ENCODE measurements at regions not wholly inside any gene's neighbourhood (a gene's known extent, or its start where the extent isn't known, plus 50 kb on each side); places are given as distances from the start of the nearest gene placed in this dataset.

GRCh38 chr3:8371085-8371551 is 130.5 kb upstream of the LMCD1 start:
- H3K4me1 Mint-ChIP-seq (ENCODE audit: low read depth, unreplicated experiment): peaks cover 2% of the 10 kb centered on the region
- no peak for TF ChIP-seq CTCF (IDR thresholded peaks at IDR 0.05; ENCODE audit: partially characterized antibody, unreplicated experiment)
- H3K9me3 Mint-ChIP-seq (ENCODE audit: unreplicated experiment): no peaks in the 10 kb centered on the region
- no peak for DNase-seq
- H3K36me3 Mint-ChIP-seq (ENCODE audit: unreplicated experiment): no peaks in the 10 kb centered on the region
- peaks cover 4% of the 10 kb centered on the region for H3K27me3 Mint-ChIP-seq (ENCODE audit: unreplicated experiment)
- H3K27ac Mint-ChIP-seq (ENCODE audit: unreplicated experiment): no peak overlapping the region
- H3K4me3 Mint-ChIP-seq (ENCODE audit: unreplicated experiment): no peak overlapping the region

- no peak for TF ChIP-seq CTCF (IDR thresholded peaks at IDR 0.05; ENCODE audit: partially characterized antibody, unreplicated experiment)
- H3K4me3 Mint-ChIP-seq (ENCODE audit: unreplicated experiment): no peak overlapping the region
Observed at GRCh38 chr3:8371960-8372463, 129.6 kb upstream of the LMCD1 start.

GRCh38 chr3:8380904-8381704 is 120.5 kb upstream of the LMCD1 start:
- H3K27me3 Mint-ChIP-seq (ENCODE audit: unreplicated experiment): no peaks in the 10 kb centered on the region
- no peak for DNase-seq
- no peak overlapping the region for H3K4me3 Mint-ChIP-seq (ENCODE audit: unreplicated experiment)
- no peak for TF ChIP-seq CTCF (IDR thresholded peaks at IDR 0.05; ENCODE audit: partially characterized antibody, unreplicated experiment)
- no peak overlapping the region for H3K27ac Mint-ChIP-seq (ENCODE audit: unreplicated experiment)
- H3K36me3 Mint-ChIP-seq (ENCODE audit: unreplicated experiment): no peaks in the 10 kb centered on the region
- H3K4me1 Mint-ChIP-seq (ENCODE audit: low read depth, unreplicated experiment): no peaks in the 10 kb centered on the region
- no peaks in the 10 kb centered on the region for H3K9me3 Mint-ChIP-seq (ENCODE audit: unreplicated experiment)

More at GRCh38 chr3:8371960-8372463, 129.6 kb upstream of the LMCD1 start:
- no peak for DNase-seq
- Mint-ChIP-seq H3K27ac (ENCODE audit: unreplicated experiment) (no peak overlapping the region), H3K36me3 (ENCODE audit: unreplicated experiment) (no peaks in the 10 kb centered on the region), H3K4me1 (ENCODE audit: low read depth, unreplicated experiment) (peaks cover 1% of the 10 kb centered on the region), H3K9me3 (ENCODE audit: unreplicated experiment) (no peaks in the 10 kb centered on the region), H3K27me3 (ENCODE audit: unreplicated experiment) (peaks cover 4% of the 10 kb centered on the region)

GRCh38 chr3:8385848-8386620 is 115.6 kb upstream of the LMCD1 start:
- Mint-ChIP-seq H3K4me1 (ENCODE audit: low read depth, unreplicated experiment) (no peaks in the 10 kb centered on the region), H3K9me3 (ENCODE audit: unreplicated experiment) (no peaks in the 10 kb centered on the region), H3K36me3 (ENCODE audit: unreplicated experiment) (no peaks in the 10 kb centered on the region), H3K27me3 (ENCODE audit: unreplicated experiment) (no peaks in the 10 kb centered on the region), H3K4me3 (ENCODE audit: unreplicated experiment) (no peak overlapping the region), H3K27ac (ENCODE audit: unreplicated experiment) (no peak overlapping the region)
- no peak for TF ChIP-seq CTCF (IDR thresholded peaks at IDR 0.05; ENCODE audit: partially characterized antibody, unreplicated experiment)
- no peak for DNase-seq
